GM12864 (cell line): ENCODE measurements at regions not wholly inside any gene's neighbourhood (a gene's known extent, or its start where the extent isn't known, plus 50 kb on each side); places are given as distances from the start of the nearest gene placed in this dataset.
"Not testable (repeated sequence)": the region's sequence is repeated elsewhere in the genome, so short reads cannot be mapped to it uniquely, and the experiment has no call there.

Source experiments
- DNase-seq: peaks from one replicate; pipeline ENCODE4 v3.0.0-alpha.2; 2011; ENCODE audit warnings: low read depth
- H3K4me3 ChIP-seq: 2 replicates; pipeline ENCODE4 v1.5.1; 2011; ENCODE audit warnings: mild to moderate bottlenecking, low read depth, low read length, control low read depth
- CTCF ChIP-seq: IDR thresholded peaks from 2 replicates; pipeline ENCODE4 v1.5.1; 2011; ENCODE audit warnings: low read depth, mild to moderate bottlenecking, moderate library complexity, low read length, control low read depth, inconsistent platforms; ENCODE audit errors: missing control alignments

- no peak for DNase-seq
- no peak overlapping the region for H3K4me3 ChIP-seq
- TF ChIP-seq CTCF = no peak
Measured at GRCh38 chr3:22691856-22692628, 511.1 kb upstream of the UBE2E2 start.

GRCh38 chr3:22700876-22701275 is 502.3 kb upstream of the UBE2E2 start:
- H3K4me3 ChIP-seq = no peak overlapping the region
- no peak for DNase-seq
- no peak for TF ChIP-seq CTCF

- DNase-seq = no peak
- no peak for TF ChIP-seq CTCF
- H3K4me3 ChIP-seq = no peak overlapping the region
Measured at GRCh38 chr3:22704166-22704565, 499.0 kb upstream of the UBE2E2 start.

- no peak overlapping the region for H3K4me3 ChIP-seq
- no peak for TF ChIP-seq CTCF
- DNase-seq = no peak
Measured at GRCh38 chr3:22704571-22705354, 498.4 kb upstream of the UBE2E2 start.

GRCh38 chr3:22706922-22707321 is 496.2 kb upstream of the UBE2E2 start:
- H3K4me3 ChIP-seq, DNase-seq: not testable (repeated sequence)

GRCh38 chr3:22713936-22714335 is 489.2 kb upstream of the UBE2E2 start:
- no peak overlapping the region for H3K4me3 ChIP-seq
- DNase-seq = no peak
- no peak for TF ChIP-seq CTCF

GRCh38 chr3:22714749-22715148 is 488.4 kb upstream of the UBE2E2 start:
- no peak for TF ChIP-seq CTCF

More at GRCh38 chr3:22714749-22715148, 488.4 kb upstream of the UBE2E2 start:
- no peak overlapping the region for H3K4me3 ChIP-seq
- no peak for DNase-seq
